ENCODE measurements at regions not wholly inside any gene's neighbourhood (a gene's known extent, or its start where the extent isn't known, plus 50 kb on each side); places are given as distances from the start of the nearest gene placed in this dataset.

DNA sequence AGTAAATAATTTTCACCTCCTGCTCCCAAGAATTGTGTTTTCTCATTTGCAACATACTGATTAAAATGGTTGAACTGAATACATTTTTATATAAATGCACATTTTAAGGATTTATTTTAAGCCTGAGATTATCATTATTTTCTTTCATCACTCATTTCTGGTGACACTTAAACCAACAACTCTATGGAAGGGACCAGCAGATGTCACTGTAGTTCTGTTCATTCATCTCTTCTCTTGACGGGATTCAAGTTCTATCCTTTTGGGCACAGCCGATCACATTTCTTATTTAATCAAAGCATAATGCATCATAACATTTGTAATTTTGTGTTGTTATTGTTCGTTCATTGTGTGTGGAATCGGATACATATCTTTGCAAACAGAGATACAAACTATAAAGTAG lies 417.9 kb downstream of the HRH4 start:
- H4K20me1 ChIP-seq (ENCODE audit: control insufficient read depth, insufficient read depth, insufficient read length): no peaks in the 10 kb centered on the region

More for the DNA sequence above, 417.9 kb downstream of the HRH4 start:
- no peak overlapping the region for H3K23ac ChIP-seq (ENCODE audit: insufficient read length, low read depth, low read length)
- H3K23me2 ChIP-seq (ENCODE audit: insufficient read length, low read depth, low read length, poor library complexity, severe bottlenecking): no peaks in the 10 kb centered on the region
- no peak overlapping the region for H3K18ac ChIP-seq (ENCODE audit: insufficient read length, low read depth, low read length)
- H3K4me2 ChIP-seq (ENCODE audit: insufficient read depth, insufficient read length, low read length): no peak overlapping the region
- H2BK120ac ChIP-seq (ENCODE audit: low read depth, low read length, poor library complexity, severe bottlenecking): no peak overlapping the region
- H3K27ac Mint-ChIP-seq: no peak overlapping the region
- H3K4ac ChIP-seq (ENCODE audit: low read depth, low read length): no peak overlapping the region
- no peak for DNase-seq
- H2BK12ac ChIP-seq (ENCODE audit: insufficient read length, low read depth, low read length): no peak overlapping the region
- peaks cover 14 to 22% of the 10 kb centered on the region in 2 experiments for H3K4me1 Mint-ChIP-seq
- H3K79me1 ChIP-seq (ENCODE audit: insufficient read depth, low read depth, low read length, poor library complexity, severe bottlenecking): no peaks in the 10 kb centered on the region
- H3K27me3 ChIP-seq (ENCODE audit: insufficient read depth, low read length): no peaks in the 10 kb centered on the region
- peaks cover 6% of the 10 kb centered on the region for H3K27me3 Mint-ChIP-seq (ENCODE audit: low read depth)
- no peak overlapping the region for H4K91ac ChIP-seq (ENCODE audit: insufficient read length, low read depth, low read length)
- WGBS (ENCODE audit: extremely low coverage, insufficient read length, low lambda C conversion rate): no CpG with 5 or more reads among the region's 4 CpGs
- no peaks in the 10 kb centered on the region; a peak in 1 of 7 replicates for H3K36me3 Mint-ChIP-seq (ENCODE audit: insufficient read depth in 1 of 3, low read depth in 3 of 3)
- no peak overlapping the region for H2BK5ac ChIP-seq (ENCODE audit: insufficient read length, low read length)
- no peak overlapping the region for H2BK15ac ChIP-seq (ENCODE audit: low read depth, low read length)
- H4K8ac ChIP-seq (replicated peaks; ENCODE audit: insufficient read length, low read depth, low read length): no peak overlapping the region
- H3K14ac ChIP-seq (ENCODE audit: insufficient read depth, low read length): no peak overlapping the region
- H2BK20ac ChIP-seq (ENCODE audit: low read depth, low read length, poor library complexity, severe bottlenecking): no peak overlapping the region
- H3K27ac ChIP-seq (ENCODE audit: insufficient read length, low read depth, low read length): no peak overlapping the region
- no peak overlapping the region for H3K4me3 Mint-ChIP-seq
- no peak overlapping the region for H3T11ph ChIP-seq (ENCODE audit: low read length)
- no peaks in the 10 kb centered on the region for H3K9me3 ChIP-seq (ENCODE audit: control insufficient read depth, low read depth, low read length)
- no peak overlapping the region for H2AFZ ChIP-seq (ENCODE audit: low read length)
- H3K56ac ChIP-seq (ENCODE audit: insufficient read length, low read depth, low read length): no peak overlapping the region
- H3K4me1 ChIP-seq (ENCODE audit: insufficient read depth, low read length): no peaks in the 10 kb centered on the region
- no peaks in the 10 kb centered on the region for H3K79me2 ChIP-seq (ENCODE audit: insufficient read depth, low read length)
- H4K5ac ChIP-seq (ENCODE audit: insufficient read length, low read depth, low read length): no peak overlapping the region
- no peaks in the 10 kb centered on the region for H3K9me3 Mint-ChIP-seq
- TF ChIP-seq, protein P1, sequence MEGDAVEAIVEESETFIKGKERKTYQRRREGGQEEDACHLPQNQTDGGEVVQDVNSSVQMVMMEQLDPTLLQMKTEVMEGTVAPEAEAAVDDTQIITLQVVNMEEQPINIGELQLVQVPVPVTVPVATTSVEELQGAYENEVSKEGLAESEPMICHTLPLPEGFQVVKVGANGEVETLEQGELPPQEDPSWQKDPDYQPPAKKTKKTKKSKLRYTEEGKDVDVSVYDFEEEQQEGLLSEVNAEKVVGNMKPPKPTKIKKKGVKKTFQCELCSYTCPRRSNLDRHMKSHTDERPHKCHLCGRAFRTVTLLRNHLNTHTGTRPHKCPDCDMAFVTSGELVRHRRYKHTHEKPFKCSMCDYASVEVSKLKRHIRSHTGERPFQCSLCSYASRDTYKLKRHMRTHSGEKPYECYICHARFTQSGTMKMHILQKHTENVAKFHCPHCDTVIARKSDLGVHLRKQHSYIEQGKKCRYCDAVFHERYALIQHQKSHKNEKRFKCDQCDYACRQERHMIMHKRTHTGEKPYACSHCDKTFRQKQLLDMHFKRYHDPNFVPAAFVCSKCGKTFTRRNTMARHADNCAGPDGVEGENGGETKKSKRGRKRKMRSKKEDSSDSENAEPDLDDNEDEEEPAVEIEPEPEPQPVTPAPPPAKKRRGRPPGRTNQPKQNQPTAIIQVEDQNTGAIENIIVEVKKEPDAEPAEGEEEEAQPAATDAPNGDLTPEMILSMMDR (conservative IDR thresholded peaks at IDR 0.05): peak; percentile 77
- H3K9ac ChIP-seq (ENCODE audit: extremely low read depth, insufficient read length, low read length): no peak overlapping the region
- no peak overlapping the region for H2AK5ac ChIP-seq (ENCODE audit: insufficient read length, low read length)
